PC-3 (cell line): ENCODE measurements at regions not wholly inside any gene's neighbourhood (a gene's known extent, or its start where the extent isn't known, plus 50 kb on each side); places are given as distances from the start of the nearest gene placed in this dataset.

Experiments used
- CTCF ChIP-seq: fragments of 300-600 bp; sonication (generic); conservative IDR thresholded peaks from 2 replicates; pipeline ENCODE4 v1.5.1; 2017; ENCODE audit warnings: antibody characterized with exemption, low read depth, mild to moderate bottlenecking, low read length
- EZH2 ChIP-seq: fragments of 300-600 bp; sonication (generic); IDR thresholded peaks from one replicate; pipeline ENCODE4 v1.6.1; 2017; ENCODE audit warnings: antibody characterized with exemption, mild to moderate bottlenecking, low read length; ENCODE audit not compliant: unreplicated experiment

GRCh38 chr1:18047122-18047521 is 60.5 kb upstream of the IGSF21 start:
- TF ChIP-seq EZH2 (no peak), CTCF (no peak)
